NB4 (cell line): ENCODE measurements at regions not wholly inside any gene's neighbourhood (a gene's known extent, or its start where the extent isn't known, plus 50 kb on each side); places are given as distances from the start of the nearest gene placed in this dataset.

Experiments used
- CTCF ChIP-seq: IDR thresholded peaks from one replicate; pipeline ENCODE4 v1.5.1; 2012; ENCODE audit warnings: low read depth, low read length
- MAX ChIP-seq: IDR thresholded peaks from 2 replicates; pipeline ENCODE4 v1.6.1; 2011; ENCODE audit warnings: low read depth, low read length

GRCh38 chr15:95439922-95440376 lies 890.6 kb upstream of the NR2F2 start:
- TF ChIP-seq CTCF = no peak
- TF ChIP-seq MAX = no peak
